SK-N-SH (cell line): ENCODE measurements at regions not wholly inside any gene's neighbourhood (a gene's known extent, or its start where the extent isn't known, plus 50 kb on each side); places are given as distances from the start of the nearest gene placed in this dataset.

Experiments
- CTCF ChIA-PET: fragments of 300-600, 350-600 bp; formaldehyde crosslinking; extraction: SDS; loops from one replicate; lab custom pipeline; 2021; lab: Yijun Ruan, JAX
- POLR2A ChIA-PET: fragments of 350-600 bp; sonication (Branson Sonifier 250); formaldehyde crosslinking; extraction: SDS; loops from one replicate; lab custom pipeline; 2020; ENCODE audit warnings: antibody characterized with exemption, inconsistent platforms; lab: Yijun Ruan, JAX
- DNase-seq: peaks from one replicate; pipeline ENCODE4 v3.0.0; 2012
- H2AFZ ChIP-seq: fragments of 200-600 bp; sonication (generic); 2 replicates; pipeline ENCODE4 v1.8.1; 2016; ENCODE audit warnings: antibody characterized with exemption, mild to moderate bottlenecking, low read depth
- H3F3A ChIP-seq: fragments of 200-600 bp; sonication (generic); replicated peaks from 2 replicates; pipeline ENCODE3; 2016; ENCODE audit warnings: antibody characterized with exemption, mild to moderate bottlenecking; ENCODE audit not compliant: insufficient read depth
- H3K27ac ChIP-seq, 2 experiments: fragments of 200-500 bp in 1 of 2; fragments of 200-600 bp in 1 of 2; sonication (Bioruptor generic) in 1 of 2; sonication (generic), shearing (Covaris generic) in 1 of 2; 2 replicates each; pipeline versions ENCODE4 v1.5.1 to v1.6.1; 2014 to 2016; ENCODE audit warnings: low read depth in 2 of 2, inconsistent platforms in 1 of 2, low read length in 1 of 2, mild to moderate bottlenecking in 1 of 2, mixed read lengths in 1 of 2
- H3K27me3 ChIP-seq: fragments of 200-600 bp; sonication (generic), shearing (Covaris generic); 2 replicates; pipeline ENCODE4 v1.6.1; 2016; ENCODE audit warnings: mixed run types; ENCODE audit not compliant: insufficient read depth
- H3K36me3 ChIP-seq, 2 experiments: fragments of 200-500 bp in 1 of 2; fragments of 200-600 bp in 1 of 2; sonication (Bioruptor generic) in 1 of 2; sonication (generic) in 1 of 2; replicated peaks in 1 of 2; 2 replicates each; pipeline versions ENCODE3 to v1.5.1; 2014 to 2016; ENCODE audit warnings: low read length in 1 of 2, mild to moderate bottlenecking in 1 of 2; ENCODE audit not compliant: insufficient read depth in 2 of 2, control insufficient read depth in 1 of 2
- H3K4me1 ChIP-seq, 2 experiments: fragments of 200-500 bp in 1 of 2; fragments of 200-600 bp in 1 of 2; sonication (Bioruptor generic) in 1 of 2; sonication (generic), shearing (Covaris generic) in 1 of 2; 2 replicates each; pipeline versions ENCODE4 v1.5.1 to v1.6.1; 2014 to 2016; ENCODE audit warnings: low read depth in 1 of 2, low read length in 1 of 2, mixed run types in 1 of 2; ENCODE audit not compliant: insufficient read depth in 2 of 2, control insufficient read depth in 1 of 2
- H3K4me2 ChIP-seq: fragments of 200-600 bp; sonication (generic), shearing (Covaris generic); 2 replicates; pipeline ENCODE4 v1.6.1; 2017; ENCODE audit warnings: mixed run types
- H3K4me3 ChIP-seq, 2 experiments: fragments of 200-500 bp in 1 of 2; fragments of 200-600 bp in 1 of 2; sonication (Bioruptor generic) in 1 of 2; sonication (generic), shearing (Covaris generic) in 1 of 2; 2 replicates each; pipeline versions ENCODE4 v1.5.1 to v1.8.1; 2014 to 2016; ENCODE audit warnings: low read depth in 2 of 2, inconsistent platforms in 1 of 2, low read length in 1 of 2, mild to moderate bottlenecking in 1 of 2, mixed read lengths in 1 of 2, moderate library complexity in 1 of 2
- H3K79me2 ChIP-seq: fragments of 200-600 bp; sonication (generic); 2 replicates; pipeline ENCODE4 v1.8.1; 2017; ENCODE audit warnings: mild to moderate bottlenecking; ENCODE audit not compliant: insufficient read depth
- H3K9ac ChIP-seq: fragments of 200-600 bp; sonication (generic); 2 replicates; pipeline ENCODE4 v1.6.1; 2017; ENCODE audit warnings: mixed run types
- H3K9me2 ChIP-seq: fragments of 200-600 bp; sonication (generic); 2 replicates; pipeline ENCODE4 v1.6.1; 2017; ENCODE audit warnings: mixed run types
- H3K9me3 ChIP-seq: fragments of 200-600 bp; sonication (generic); 2 replicates; pipeline ENCODE4 v1.6.1; 2017; ENCODE audit warnings: mixed run types, mild to moderate bottlenecking, moderate library complexity
- H4K20me1 ChIP-seq: fragments of 200-600 bp; sonication (generic); 2 replicates; pipeline ENCODE4 v1.6.1; 2017; ENCODE audit warnings: mild to moderate bottlenecking, mixed run types; ENCODE audit not compliant: insufficient read depth
- CHD2 ChIP-seq: fragments of 150-350 bp; IDR thresholded peaks from 2 replicates; pipeline ENCODE4 v1.6.1; 2018; ENCODE audit warnings: low read length; ENCODE audit not compliant: partially characterized antibody
- ELF1 ChIP-seq: IDR thresholded peaks from 2 replicates; pipeline ENCODE4 v1.4.0; 2012
- EP300 ChIP-seq, 2 experiments: IDR thresholded peaks; 2 replicates each; pipeline versions ENCODE4 v1.4.0 to v1.6.1; 2012; ENCODE audit warnings: borderline replicate concordance in 1 of 2, low read depth in 1 of 2, low read length in 1 of 2
- EZH2phosphoT487 ChIP-seq: fragments of 200-600 bp; sonication (generic); IDR thresholded peaks from 2 replicates; pipeline ENCODE4 v1.6.1; 2017; ENCODE audit warnings: low read depth, mixed run types, mild to moderate bottlenecking, antibody characterized with exemption, moderate library complexity, borderline replicate concordance
- FOSL2 ChIP-seq: IDR thresholded peaks from 2 replicates; pipeline ENCODE4 v1.4.0; 2012; ENCODE audit warnings: low read depth, mild to moderate bottlenecking, moderate library complexity, borderline replicate concordance
- FOXM1 ChIP-seq: IDR thresholded peaks from 2 replicates; pipeline ENCODE4 v1.4.0; 2012; ENCODE audit warnings: low read depth, mild to moderate bottlenecking
- JUND ChIP-seq: IDR thresholded peaks from 2 replicates; pipeline ENCODE4 v1.4.0; 2012
- MEF2A ChIP-seq: IDR thresholded peaks from 2 replicates; pipeline ENCODE4 v1.4.0; 2012; ENCODE audit warnings: low read depth, borderline replicate concordance
- NRF1 ChIP-seq: IDR thresholded peaks from 2 replicates; pipeline ENCODE4 v1.6.1; 2012; ENCODE audit warnings: low read depth, mild to moderate bottlenecking, low read length
- RFX5 ChIP-seq: IDR thresholded peaks from 2 replicates; pipeline ENCODE4 v1.6.1; 2012; ENCODE audit warnings: mild to moderate bottlenecking, improper control_type of control experiment, low read length
- RXRA ChIP-seq: IDR thresholded peaks from 2 replicates; pipeline ENCODE4 v1.4.0; 2012; ENCODE audit warnings: low read depth, mild to moderate bottlenecking, borderline replicate concordance
- SIN3A ChIP-seq: IDR thresholded peaks from 2 replicates; pipeline ENCODE4 v1.6.1; 2012; ENCODE audit warnings: low read depth, mild to moderate bottlenecking, low read length, moderate library complexity, borderline replicate concordance
- SMC3 ChIP-seq: IDR thresholded peaks from 2 replicates; pipeline ENCODE4 v1.6.1; 2012; ENCODE audit warnings: low read depth, low read length, improper control_type of control experiment
- TCF12 ChIP-seq: IDR thresholded peaks from 2 replicates; pipeline ENCODE4 v1.4.0; 2012
- WGBS: methylation state at CpG from one replicate; pipeline ENCODE4 v1.1.6; 2017; ENCODE audit warnings: low lambda C conversion rate; 5-methylcytosine and 5-hydroxymethylcytosine counted together
- TF ChIP-seq, protein P1 (sequence below): fragments of 200-600 bp; sonication (generic); IDR thresholded peaks from 2 replicates; pipeline ENCODE4 v1.6.1; 2017; ENCODE audit warnings: antibody characterized with exemption, mild to moderate bottlenecking, moderate library complexity
- TF ChIP-seq, protein P2 (sequence below): IDR thresholded peaks from 2 replicates; pipeline ENCODE4 v1.4.0; 2012; ENCODE audit warnings: low read depth
- TF ChIP-seq, protein P3 (sequence below): IDR thresholded peaks from 2 replicates; pipeline ENCODE4 v1.4.0; 2012; ENCODE audit warnings: low read depth, borderline replicate concordance
- TF ChIP-seq, protein P4 (sequence below): IDR thresholded peaks from 2 replicates; pipeline ENCODE4 v1.6.1; 2012; ENCODE audit warnings: mild to moderate bottlenecking, low read depth, low read length, moderate library complexity
- TF ChIP-seq, protein P5 (sequence below): IDR thresholded peaks from 2 replicates; pipeline ENCODE4 v1.4.0; 2012; ENCODE audit warnings: low read depth, borderline replicate concordance

DNA sequence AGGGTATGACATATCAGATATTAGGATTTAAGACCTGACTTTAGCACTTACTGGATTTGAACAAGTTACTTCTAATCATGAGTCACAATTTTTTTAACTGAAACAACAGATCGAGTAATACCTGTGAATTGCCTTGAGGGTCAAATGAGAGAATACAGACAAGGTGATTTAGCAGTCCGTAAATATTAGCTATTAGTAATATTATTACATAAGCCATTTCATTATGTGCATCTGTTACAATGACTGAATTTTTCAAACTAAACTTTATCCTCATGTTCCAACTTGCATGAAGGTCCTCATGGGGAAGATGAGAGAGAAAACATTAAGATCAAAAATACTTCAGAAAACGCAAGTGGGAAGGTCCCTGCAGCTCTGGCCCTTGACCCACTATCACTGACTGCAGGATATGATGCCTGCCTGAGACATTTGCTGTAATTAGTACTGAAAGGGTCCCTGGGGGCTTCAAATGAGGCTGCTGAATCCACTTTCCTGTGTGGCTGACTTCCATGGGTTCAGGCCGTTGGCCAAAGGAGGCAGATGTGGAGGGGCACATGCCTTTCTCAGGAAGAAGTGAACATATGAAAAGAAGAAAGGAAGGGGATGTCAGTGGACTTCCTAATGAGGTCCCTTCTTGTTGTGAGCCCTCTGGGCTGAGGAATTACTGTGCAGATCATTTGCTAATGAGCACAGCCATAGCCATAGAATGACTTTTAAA is 441.7 kb downstream of the CDH11 start:
- Histone ChIP-seq H2AFZ (no peak overlapping the region), H3K4me3 (no peak overlapping the region), H3K9ac (no peak overlapping the region), H3K79me2 (no peaks in the 10 kb centered on the region), H3K4me1 (no peaks in the 10 kb centered on the region), H3K36me3 (no peaks in the 10 kb centered on the region), H3K27ac (no peak overlapping the region), H4K20me1 (no peaks in the 10 kb centered on the region), H3K9me2 (no peaks in the 10 kb centered on the region), H3K27me3 (no peaks in the 10 kb centered on the region), H3K9me3 (0 out of 2 replicates have a peak, but pooled peaks cover 5% of the 10 kb centered on the region), H3K4me2 (no peak overlapping the region), H3F3A (no peaks in the 10 kb centered on the region)
- TF ChIP-seq, protein P1, sequence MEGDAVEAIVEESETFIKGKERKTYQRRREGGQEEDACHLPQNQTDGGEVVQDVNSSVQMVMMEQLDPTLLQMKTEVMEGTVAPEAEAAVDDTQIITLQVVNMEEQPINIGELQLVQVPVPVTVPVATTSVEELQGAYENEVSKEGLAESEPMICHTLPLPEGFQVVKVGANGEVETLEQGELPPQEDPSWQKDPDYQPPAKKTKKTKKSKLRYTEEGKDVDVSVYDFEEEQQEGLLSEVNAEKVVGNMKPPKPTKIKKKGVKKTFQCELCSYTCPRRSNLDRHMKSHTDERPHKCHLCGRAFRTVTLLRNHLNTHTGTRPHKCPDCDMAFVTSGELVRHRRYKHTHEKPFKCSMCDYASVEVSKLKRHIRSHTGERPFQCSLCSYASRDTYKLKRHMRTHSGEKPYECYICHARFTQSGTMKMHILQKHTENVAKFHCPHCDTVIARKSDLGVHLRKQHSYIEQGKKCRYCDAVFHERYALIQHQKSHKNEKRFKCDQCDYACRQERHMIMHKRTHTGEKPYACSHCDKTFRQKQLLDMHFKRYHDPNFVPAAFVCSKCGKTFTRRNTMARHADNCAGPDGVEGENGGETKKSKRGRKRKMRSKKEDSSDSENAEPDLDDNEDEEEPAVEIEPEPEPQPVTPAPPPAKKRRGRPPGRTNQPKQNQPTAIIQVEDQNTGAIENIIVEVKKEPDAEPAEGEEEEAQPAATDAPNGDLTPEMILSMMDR = no peak
- TF ChIP-seq EZH2phosphoT487 = no peak
- TF ChIP-seq EP300 (IDR thresholded peaks at IDR 0.05; ENCODE audit: borderline replicate concordance in 1 of 2, low read depth in 1 of 2, low read length in 1 of 2) = no peak
- no peak for TF ChIP-seq ELF1
- TF ChIP-seq, protein P2, sequence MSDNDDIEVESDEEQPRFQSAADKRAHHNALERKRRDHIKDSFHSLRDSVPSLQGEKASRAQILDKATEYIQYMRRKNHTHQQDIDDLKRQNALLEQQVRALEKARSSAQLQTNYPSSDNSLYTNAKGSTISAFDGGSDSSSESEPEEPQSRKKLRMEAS = no peak
- TF ChIP-seq SIN3A = no peak
- TF ChIP-seq SMC3 = no peak
- TF ChIP-seq, protein P3, sequence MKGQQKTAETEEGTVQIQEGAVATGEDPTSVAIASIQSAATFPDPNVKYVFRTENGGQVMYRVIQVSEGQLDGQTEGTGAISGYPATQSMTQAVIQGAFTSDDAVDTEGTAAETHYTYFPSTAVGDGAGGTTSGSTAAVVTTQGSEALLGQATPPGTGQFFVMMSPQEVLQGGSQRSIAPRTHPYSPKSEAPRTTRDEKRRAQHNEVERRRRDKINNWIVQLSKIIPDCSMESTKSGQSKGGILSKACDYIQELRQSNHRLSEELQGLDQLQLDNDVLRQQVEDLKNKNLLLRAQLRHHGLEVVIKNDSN = no peak
- TF ChIP-seq RFX5 = no peak
- no peak for TF ChIP-seq MEF2A
- no peak for TF ChIP-seq FOSL2
- no peak for TF ChIP-seq JUND
- no peak for TF ChIP-seq FOXM1
- TF ChIP-seq, protein P4, sequence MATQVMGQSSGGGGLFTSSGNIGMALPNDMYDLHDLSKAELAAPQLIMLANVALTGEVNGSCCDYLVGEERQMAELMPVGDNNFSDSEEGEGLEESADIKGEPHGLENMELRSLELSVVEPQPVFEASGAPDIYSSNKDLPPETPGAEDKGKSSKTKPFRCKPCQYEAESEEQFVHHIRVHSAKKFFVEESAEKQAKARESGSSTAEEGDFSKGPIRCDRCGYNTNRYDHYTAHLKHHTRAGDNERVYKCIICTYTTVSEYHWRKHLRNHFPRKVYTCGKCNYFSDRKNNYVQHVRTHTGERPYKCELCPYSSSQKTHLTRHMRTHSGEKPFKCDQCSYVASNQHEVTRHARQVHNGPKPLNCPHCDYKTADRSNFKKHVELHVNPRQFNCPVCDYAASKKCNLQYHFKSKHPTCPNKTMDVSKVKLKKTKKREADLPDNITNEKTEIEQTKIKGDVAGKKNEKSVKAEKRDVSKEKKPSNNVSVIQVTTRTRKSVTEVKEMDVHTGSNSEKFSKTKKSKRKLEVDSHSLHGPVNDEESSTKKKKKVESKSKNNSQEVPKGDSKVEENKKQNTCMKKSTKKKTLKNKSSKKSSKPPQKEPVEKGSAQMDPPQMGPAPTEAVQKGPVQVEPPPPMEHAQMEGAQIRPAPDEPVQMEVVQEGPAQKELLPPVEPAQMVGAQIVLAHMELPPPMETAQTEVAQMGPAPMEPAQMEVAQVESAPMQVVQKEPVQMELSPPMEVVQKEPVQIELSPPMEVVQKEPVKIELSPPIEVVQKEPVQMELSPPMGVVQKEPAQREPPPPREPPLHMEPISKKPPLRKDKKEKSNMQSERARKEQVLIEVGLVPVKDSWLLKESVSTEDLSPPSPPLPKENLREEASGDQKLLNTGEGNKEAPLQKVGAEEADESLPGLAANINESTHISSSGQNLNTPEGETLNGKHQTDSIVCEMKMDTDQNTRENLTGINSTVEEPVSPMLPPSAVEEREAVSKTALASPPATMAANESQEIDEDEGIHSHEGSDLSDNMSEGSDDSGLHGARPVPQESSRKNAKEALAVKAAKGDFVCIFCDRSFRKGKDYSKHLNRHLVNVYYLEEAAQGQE = no peak
- TF ChIP-seq, protein P5, sequence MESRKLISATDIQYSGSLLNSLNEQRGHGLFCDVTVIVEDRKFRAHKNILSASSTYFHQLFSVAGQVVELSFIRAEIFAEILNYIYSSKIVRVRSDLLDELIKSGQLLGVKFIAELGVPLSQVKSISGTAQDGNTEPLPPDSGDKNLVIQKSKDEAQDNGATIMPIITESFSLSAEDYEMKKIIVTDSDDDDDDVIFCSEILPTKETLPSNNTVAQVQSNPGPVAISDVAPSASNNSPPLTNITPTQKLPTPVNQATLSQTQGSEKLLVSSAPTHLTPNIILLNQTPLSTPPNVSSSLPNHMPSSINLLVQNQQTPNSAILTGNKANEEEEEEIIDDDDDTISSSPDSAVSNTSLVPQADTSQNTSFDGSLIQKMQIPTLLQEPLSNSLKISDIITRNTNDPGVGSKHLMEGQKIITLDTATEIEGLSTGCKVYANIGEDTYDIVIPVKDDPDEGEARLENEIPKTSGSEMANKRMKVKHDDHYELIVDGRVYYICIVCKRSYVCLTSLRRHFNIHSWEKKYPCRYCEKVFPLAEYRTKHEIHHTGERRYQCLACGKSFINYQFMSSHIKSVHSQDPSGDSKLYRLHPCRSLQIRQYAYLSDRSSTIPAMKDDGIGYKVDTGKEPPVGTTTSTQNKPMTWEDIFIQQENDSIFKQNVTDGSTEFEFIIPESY = no peak
- no peak for TF ChIP-seq CHD2
- no peak for TF ChIP-seq TCF12
- no peak for TF ChIP-seq RXRA
- TF ChIP-seq NRF1 = no peak
- ChIA-PET POLR2A (no interaction called here), CTCF (no interaction called here)
- WGBS = 77% methylated on average over 4 of the region's 4 CpGs
- DNase-seq = no peak
